ENCODE measurements at regions not wholly inside any gene's neighbourhood (a gene's known extent, or its start where the extent isn't known, plus 50 kb on each side); places are given as distances from the start of the nearest gene placed in this dataset.
"Not testable (repeated sequence)": the region's sequence is repeated elsewhere in the genome, so short reads cannot be mapped to it uniquely, and the experiment has no call there.

DNA sequence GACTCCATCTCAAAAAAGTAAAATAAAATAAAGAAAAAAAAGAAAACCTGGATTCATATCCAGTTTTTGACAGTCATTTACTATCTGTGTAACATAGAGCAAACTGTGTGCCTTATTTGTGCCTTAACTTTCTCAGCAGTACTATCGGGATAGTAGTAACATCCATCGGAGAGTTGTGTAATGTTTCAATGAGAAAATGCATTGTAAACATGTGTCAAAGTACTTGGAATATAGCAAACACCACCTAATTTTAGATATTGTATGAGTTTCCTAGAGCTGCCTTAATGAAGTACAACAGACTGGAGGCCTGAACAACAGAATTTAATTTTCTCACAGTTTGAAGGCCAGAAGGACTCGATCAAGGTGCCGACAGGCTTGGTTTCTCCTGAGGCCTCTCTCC lies 81.3 kb upstream of the CDC42EP3 start:
- Histone ChIP-seq H3K4me1 (ENCODE audit: insufficient read depth, low read length) (no peaks in the 10 kb centered on the region), H4K20me1 (ENCODE audit: insufficient read depth, low read length) (no peaks in the 10 kb centered on the region), H3K9ac (ENCODE audit: low read length) (no peak overlapping the region), H3K4me3 (ENCODE audit: insufficient read depth, low read depth, low read length) (no peak overlapping the region), H3K27me3 (ENCODE audit: insufficient read depth, low read length) (no peaks in the 10 kb centered on the region), H2AFZ (ENCODE audit: low read depth, low read length) (no peak overlapping the region), H3K79me2 (ENCODE audit: insufficient read depth, low read length) (no peaks in the 10 kb centered on the region), H3K4me2 (ENCODE audit: low read length) (no peak overlapping the region), H3K27ac (ENCODE audit: low read depth, low read length) (no peak overlapping the region), H3K36me3 (ENCODE audit: insufficient read depth, low read length) (no peaks in the 10 kb centered on the region), H3K9me3 (ENCODE audit: insufficient read depth, low read depth, low read length) (no peaks in the 10 kb centered on the region)
- TF ChIP-seq EZH2 (IDR thresholded peaks at IDR 0.05; ENCODE audit: insufficient read depth, low read length) (no peak), CTCF (IDR thresholded peaks at IDR 0.05; ENCODE audit: insufficient read depth, low read depth, low read length) (no peak)
- H3K27ac Mint-ChIP-seq (ENCODE audit: unreplicated experiment) = no peak overlapping the region
- no peaks in the 10 kb centered on the region for H3K36me3 Mint-ChIP-seq (ENCODE audit: low read depth, unreplicated experiment)
- no peaks in the 10 kb centered on the region for H3K9me3 Mint-ChIP-seq (ENCODE audit: unreplicated experiment)
- FAIRE-seq = no peak
- no peak overlapping the region for H3K4me3 Mint-ChIP-seq (ENCODE audit: unreplicated experiment)
- H3K27me3 Mint-ChIP-seq (ENCODE audit: low read depth, unreplicated experiment) = peaks cover 8% of the 10 kb centered on the region
- peaks cover 8% of the 10 kb centered on the region for H3K4me1 Mint-ChIP-seq (ENCODE audit: low read depth, unreplicated experiment)
- no peak for DNase-seq (ENCODE audit: low read depth)

DNA sequence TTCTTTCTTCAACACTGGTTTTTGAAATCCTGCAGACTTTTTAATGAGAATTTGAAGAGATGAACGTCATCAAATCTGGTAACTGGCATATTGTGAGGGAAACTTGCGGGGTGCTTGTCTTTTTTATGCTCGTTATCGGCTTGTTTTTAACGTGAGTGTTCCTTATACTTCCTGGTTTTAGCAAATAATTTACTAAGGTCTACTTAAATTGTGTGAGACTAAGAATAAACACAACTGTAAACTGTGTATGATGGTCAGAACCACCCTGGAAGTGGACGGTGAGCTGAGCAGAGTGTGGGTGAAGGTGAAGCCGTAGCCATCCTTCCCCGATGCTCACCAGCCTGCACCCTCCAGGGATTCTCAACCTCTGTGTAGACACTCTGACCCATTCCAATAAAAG lies 82.3 kb upstream of the CDC42EP3 start:
- H3K4me3 Mint-ChIP-seq (ENCODE audit: unreplicated experiment) = no peak overlapping the region
- Histone ChIP-seq H3K9ac (ENCODE audit: low read length) (no peak overlapping the region), H3K27ac (ENCODE audit: low read depth, low read length) (no peak overlapping the region), H3K27me3 (ENCODE audit: insufficient read depth, low read length) (no peaks in the 10 kb centered on the region), H2AFZ (ENCODE audit: low read depth, low read length) (no peak overlapping the region), H3K79me2 (ENCODE audit: insufficient read depth, low read length) (no peaks in the 10 kb centered on the region), H3K36me3 (ENCODE audit: insufficient read depth, low read length) (no peaks in the 10 kb centered on the region), H3K4me3 (ENCODE audit: insufficient read depth, low read depth, low read length) (no peak overlapping the region), H3K4me2 (ENCODE audit: low read length) (no peak overlapping the region), H4K20me1 (ENCODE audit: insufficient read depth, low read length) (no peaks in the 10 kb centered on the region), H3K4me1 (ENCODE audit: insufficient read depth, low read length) (no peaks in the 10 kb centered on the region), H3K9me3 (ENCODE audit: insufficient read depth, low read depth, low read length) (no peaks in the 10 kb centered on the region)
- FAIRE-seq (no peak), DNase-seq (ENCODE audit: low read depth) (no peak)
- no peaks in the 10 kb centered on the region for H3K36me3 Mint-ChIP-seq (ENCODE audit: low read depth, unreplicated experiment)
- peaks cover 14% of the 10 kb centered on the region for H3K4me1 Mint-ChIP-seq (ENCODE audit: low read depth, unreplicated experiment)
- TF ChIP-seq CTCF (IDR thresholded peaks at IDR 0.05; ENCODE audit: insufficient read depth, low read depth, low read length) (no peak), EZH2 (IDR thresholded peaks at IDR 0.05; ENCODE audit: insufficient read depth, low read length) (no peak)
- no peak overlapping the region for H3K27ac Mint-ChIP-seq (ENCODE audit: unreplicated experiment)
- H3K27me3 Mint-ChIP-seq (ENCODE audit: low read depth, unreplicated experiment) = peaks cover 8% of the 10 kb centered on the region
- no peaks in the 10 kb centered on the region for H3K9me3 Mint-ChIP-seq (ENCODE audit: unreplicated experiment)

DNA sequence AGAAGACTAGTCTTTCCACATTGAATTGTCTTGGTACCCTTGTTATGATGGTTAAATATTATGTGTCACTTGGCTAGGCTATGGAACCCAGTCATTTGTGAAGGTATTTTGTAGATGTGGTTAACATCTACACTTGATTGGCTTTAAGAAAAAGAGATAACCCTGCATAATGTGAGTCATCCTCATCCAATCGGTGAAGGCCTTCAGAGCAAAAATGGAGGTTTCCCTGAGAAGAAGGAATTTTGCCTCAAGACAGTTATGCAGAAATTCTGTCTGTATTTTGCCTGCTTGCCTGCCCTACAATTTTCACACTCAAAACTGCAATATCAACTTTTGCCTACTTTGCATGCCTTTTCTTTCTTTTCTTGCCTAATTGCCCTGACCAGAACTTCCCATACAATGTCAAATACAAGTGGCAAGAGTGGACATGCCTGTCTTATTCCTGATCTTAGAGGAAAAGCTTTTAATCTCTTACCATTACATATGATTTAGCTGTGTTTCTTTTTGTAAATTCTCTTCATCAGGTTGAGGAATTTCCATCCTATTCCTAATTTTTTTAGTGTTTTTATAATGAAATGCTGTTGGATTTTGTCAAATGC lies 84.6 kb upstream of the CDC42EP3 start:
- H3K9me3 Mint-ChIP-seq (ENCODE audit: unreplicated experiment); H3K27ac ChIP-seq (ENCODE audit: low read depth, low read length); H2AFZ ChIP-seq (ENCODE audit: low read depth, low read length); H4K20me1 ChIP-seq (ENCODE audit: insufficient read depth, low read length); H3K4me3 Mint-ChIP-seq (ENCODE audit: unreplicated experiment); H3K79me2 ChIP-seq (ENCODE audit: insufficient read depth, low read length); FAIRE-seq; H3K9ac ChIP-seq (ENCODE audit: low read length); H3K27me3 Mint-ChIP-seq (ENCODE audit: low read depth, unreplicated experiment); H3K4me1 ChIP-seq (ENCODE audit: insufficient read depth, low read length); H3K4me3 ChIP-seq (ENCODE audit: insufficient read depth, low read depth, low read length); H3K9me3 ChIP-seq (ENCODE audit: insufficient read depth, low read depth, low read length); H3K27ac Mint-ChIP-seq (ENCODE audit: unreplicated experiment); H3K4me2 ChIP-seq (ENCODE audit: low read length); H3K36me3 ChIP-seq (ENCODE audit: insufficient read depth, low read length); H3K36me3 Mint-ChIP-seq (ENCODE audit: low read depth, unreplicated experiment); H3K27me3 ChIP-seq (ENCODE audit: insufficient read depth, low read length): not testable (repeated sequence)
- H3K4me1 Mint-ChIP-seq (ENCODE audit: low read depth, unreplicated experiment) = peaks cover 15% of the 10 kb centered on the region
- DNase-seq (ENCODE audit: low read depth) = peak; percentile 44

GRCh38 chr2:37757456-37757855 lies 86.0 kb upstream of the CDC42EP3 start:
- H3K27ac ChIP-seq (ENCODE audit: low read depth, low read length); H3K79me2 ChIP-seq (ENCODE audit: insufficient read depth, low read length); H4K20me1 ChIP-seq (ENCODE audit: insufficient read depth, low read length); H3K9me3 Mint-ChIP-seq (ENCODE audit: unreplicated experiment); H3K27me3 ChIP-seq (ENCODE audit: insufficient read depth, low read length); H3K9ac ChIP-seq (ENCODE audit: low read length); FAIRE-seq; H3K36me3 ChIP-seq (ENCODE audit: insufficient read depth, low read length); DNase-seq (ENCODE audit: low read depth); H2AFZ ChIP-seq (ENCODE audit: low read depth, low read length); H3K4me3 ChIP-seq (ENCODE audit: insufficient read depth, low read depth, low read length); H3K4me2 ChIP-seq (ENCODE audit: low read length); H3K36me3 Mint-ChIP-seq (ENCODE audit: low read depth, unreplicated experiment); H3K4me1 ChIP-seq (ENCODE audit: insufficient read depth, low read length); H3K27me3 Mint-ChIP-seq (ENCODE audit: low read depth, unreplicated experiment); H3K9me3 ChIP-seq (ENCODE audit: insufficient read depth, low read depth, low read length); H3K4me3 Mint-ChIP-seq (ENCODE audit: unreplicated experiment); H3K27ac Mint-ChIP-seq (ENCODE audit: unreplicated experiment): not testable (repeated sequence)
- H3K4me1 Mint-ChIP-seq (ENCODE audit: low read depth, unreplicated experiment) = peaks cover 15% of the 10 kb centered on the region

- not testable (repeated sequence) for H3K36me3 Mint-ChIP-seq (ENCODE audit: low read depth, unreplicated experiment); H3K4me2 ChIP-seq (ENCODE audit: low read length); H3K4me3 ChIP-seq (ENCODE audit: insufficient read depth, low read depth, low read length); FAIRE-seq; H3K27ac ChIP-seq (ENCODE audit: low read depth, low read length); H3K36me3 ChIP-seq (ENCODE audit: insufficient read depth, low read length); H3K27ac Mint-ChIP-seq (ENCODE audit: unreplicated experiment); H4K20me1 ChIP-seq (ENCODE audit: insufficient read depth, low read length); H3K27me3 ChIP-seq (ENCODE audit: insufficient read depth, low read length); H3K9me3 Mint-ChIP-seq (ENCODE audit: unreplicated experiment); DNase-seq (ENCODE audit: low read depth); H3K27me3 Mint-ChIP-seq (ENCODE audit: low read depth, unreplicated experiment); H2AFZ ChIP-seq (ENCODE audit: low read depth, low read length); H3K4me1 ChIP-seq (ENCODE audit: insufficient read depth, low read length); H3K79me2 ChIP-seq (ENCODE audit: insufficient read depth, low read length); H3K4me3 Mint-ChIP-seq (ENCODE audit: unreplicated experiment); H3K9me3 ChIP-seq (ENCODE audit: insufficient read depth, low read depth, low read length); H3K9ac ChIP-seq (ENCODE audit: low read length)
- H3K4me1 Mint-ChIP-seq (ENCODE audit: low read depth, unreplicated experiment) = peaks cover 15% of the 10 kb centered on the region
These were observed 86.7 kb upstream of the CDC42EP3 start for GRCh38 chr2:37758141-37758601.
